ENCODE measurements at regions not wholly inside any gene's neighbourhood (a gene's known extent, or its start where the extent isn't known, plus 50 kb on each side); places are given as distances from the start of the nearest gene placed in this dataset.

GRCh38 chr6:56851074-56851473 is 103.8 kb upstream of the BEND6 start:
- H4K20me1 ChIP-seq (ENCODE audit: insufficient read depth) = no peaks in the 10 kb centered on the region
- RAD21 ChIA-PET (ENCODE audit: low non-redundant PET in 1 of 2, low total read pairs in 2 of 2, uncharacterized antibody in 2 of 2, unreplicated experiment in 2 of 2) = interaction anchor here in 1 of 2 experiments (1.1 kb wide), 1 partner anchor 138 kb away, joined by 3 read pairs; no protein-coding TSS in a partner anchor
- no TSS peak for BruUV-seq (replicated peaks)
- peaks cover 45 to 47% of the 10 kb centered on the region in 2 experiments for H3K4me1 ChIP-seq (ENCODE audit: control insufficient read depth in 1 of 2, insufficient read depth in 2 of 2, low read length in 2 of 2)
- no peak for DNase-seq (ENCODE audit: low read depth, low spot score)
- no peak overlapping the region for H3K9ac ChIP-seq (ENCODE audit: low read length)
- no peaks in the 10 kb centered on the region for H3K27me3 ChIP-seq (ENCODE audit: insufficient read depth, low read length)
- no peak overlapping the region for H3K4me2 ChIP-seq (ENCODE audit: low read length)
- H2AFZ ChIP-seq (ENCODE audit: low read depth, low read length, poor library complexity, severe bottlenecking) = no peak overlapping the region
- H3K27ac ChIP-seq (ENCODE audit: low read depth, low read length) = no peak overlapping the region
- H3K79me2 ChIP-seq (ENCODE audit: insufficient read depth, low read length) = peaks cover 42% of the 10 kb centered on the region
- no peak for ATAC-seq
- H3K9me3 ChIP-seq (ENCODE audit: control insufficient read depth in 1 of 2, insufficient read depth in 1 of 2, low read depth in 1 of 2, low read length in 2 of 2) = no peaks in the 10 kb centered on the region
- no peak for TF ChIP-seq CEBPB (IDR thresholded peaks at IDR 0.05; ENCODE audit: low read depth)
- TF ChIP-seq ELF1 (IDR thresholded peaks at IDR 0.05; ENCODE audit: borderline replicate concordance, low read depth) = no peak
- no peak for TF ChIP-seq RAD21 (IDR thresholded peaks at IDR 0.05; ENCODE audit: low read depth)
- TF ChIP-seq EZH2phosphoT487 (IDR thresholded peaks at IDR 0.05; ENCODE audit: borderline replicate concordance) = no peak
- no peak for TF ChIP-seq ZNF274 (IDR thresholded peaks at IDR 0.05; ENCODE audit: low read depth, low read length)
- no peak for TF ChIP-seq FOSL1 (IDR thresholded peaks at IDR 0.05; ENCODE audit: low read depth)
- no peak for TF ChIP-seq MAX (IDR thresholded peaks at IDR 0.05)
- TF ChIP-seq SIN3A (IDR thresholded peaks at IDR 0.05; ENCODE audit: low read depth) = no peak
- no peak for TF ChIP-seq ZFX (IDR thresholded peaks at IDR 0.05)
- TF ChIP-seq POLR2A (IDR thresholded peaks at IDR 0.05; ENCODE audit: borderline replicate concordance, extremely low read depth, insufficient read depth, insufficient read length) = no peak
- no peak for TF ChIP-seq TCF7L2 (IDR thresholded peaks at IDR 0.05; ENCODE audit: borderline replicate concordance, extremely low read depth, insufficient read depth, insufficient read length)
- TF ChIP-seq JUND (IDR thresholded peaks at IDR 0.05) = no peak
- no peak for TF ChIP-seq CTCF (IDR thresholded peaks at IDR 0.05 in 2 of 3, conservative IDR thresholded peaks at IDR 0.05 in 1 of 3; ENCODE audit: borderline replicate concordance in 1 of 3, insufficient read depth in 1 of 3, low read depth in 2 of 3, low read length in 2 of 3)
- TF ChIP-seq ATF3 (IDR thresholded peaks at IDR 0.05) = no peak
- TF ChIP-seq EGR1 (IDR thresholded peaks at IDR 0.05; ENCODE audit: low read depth) = no peak
- no peak for TF ChIP-seq EZH2 (IDR thresholded peaks at IDR 0.05)
- no peak for TF ChIP-seq CBX3 (IDR thresholded peaks at IDR 0.05; ENCODE audit: low read depth)
- no peak for TF ChIP-seq SP1 (IDR thresholded peaks at IDR 0.05; ENCODE audit: low read depth)
- no peak for TF ChIP-seq REST (IDR thresholded peaks at IDR 0.05; ENCODE audit: low read depth)
- no peak for TF ChIP-seq ZBTB33 (IDR thresholded peaks at IDR 0.05; ENCODE audit: extremely low read depth, insufficient replicate concordance, low read length)
- CTCF ChIA-PET = interaction anchor here (1.0 to 2.7 kb wide), 8 partner anchors 10 to 213 kb away, joined by 3 to 18 read pairs (median 4); no protein-coding TSS in a partner anchor
- intact Hi-C loops (cut with micrococcal nuclease) = no loop called here
- H3K4me3 ChIP-seq (replicated peaks in 1 of 2; ENCODE audit: low read depth in 1 of 2, low read length in 2 of 2) = no peak overlapping the region
- no peaks in the 10 kb centered on the region for H3K9me2 ChIP-seq (ENCODE audit: insufficient read depth)
- peaks cover 0 to 8% of the 10 kb centered on the region in 2 experiments; a peak in 1 of 4 replicates for H3K36me3 ChIP-seq (ENCODE audit: control insufficient read depth in 1 of 2, insufficient read depth in 2 of 2, low read length in 2 of 2)
- POLR2A ChIA-PET = interaction anchor here (0.8 kb wide), 1 partner anchor 9 kb away, joined by 3 read pairs; no protein-coding TSS in a partner anchor
